Mesodermal cell (in vitro differentiated cells): ENCODE measurements at regions not wholly inside any gene's neighbourhood (a gene's known extent, or its start where the extent isn't known, plus 50 kb on each side); places are given as distances from the start of the nearest gene placed in this dataset.

Experiments used
- H3K27ac ChIP-seq: 2 replicates; pipeline ENCODE4 v1.7.0; 2013; ENCODE audit warnings: mild to moderate bottlenecking, low read depth, low read length, moderate library complexity; ENCODE audit not compliant: severe bottlenecking
- H3K36me3 ChIP-seq: 2 replicates; pipeline ENCODE4 v1.7.1; 2013; ENCODE audit warnings: mild to moderate bottlenecking, low read length, moderate library complexity; ENCODE audit not compliant: control insufficient read depth, insufficient read depth
- H3K4me1 ChIP-seq: one replicate; pipeline ENCODE4 v1.7.1; 2013; ENCODE audit warnings: mild to moderate bottlenecking, low read length; ENCODE audit not compliant: insufficient read depth, control insufficient read depth, poor library complexity, severe bottlenecking
- H3K4me3 ChIP-seq: 2 replicates; pipeline ENCODE4 v1.7.0; 2013; ENCODE audit warnings: low read length, control low read depth, mild to moderate bottlenecking; ENCODE audit not compliant: insufficient read depth, poor library complexity, severe bottlenecking; ENCODE audit errors: extremely low read depth
- H3K9me3 ChIP-seq: 2 replicates; pipeline ENCODE4 v1.7.1; 2013; ENCODE audit warnings: mild to moderate bottlenecking, low read length, moderate library complexity; ENCODE audit not compliant: control insufficient read depth
- WGBS, 2 experiments: methylation state at CpG; one replicate each; pipeline ENCODE4 v1.1.5; 2013; ENCODE audit warnings: missing lambda C conversion rate in 2 of 2; ENCODE audit not compliant: insufficient coverage in 2 of 2; 5-methylcytosine and 5-hydroxymethylcytosine counted together

GRCh38 chr22:48691431-48691851 lies 1136.2 kb downstream of the BRD1 start:
- Histone ChIP-seq H3K4me1 (no peaks in the 10 kb centered on the region), H3K27ac (no peak overlapping the region), H3K9me3 (no peaks in the 10 kb centered on the region), H3K4me3 (no peak overlapping the region), H3K36me3 (no peaks in the 10 kb centered on the region)
- WGBS, 2 experiments, result 95 to 98% methylated on average over 21 of the region's 21 CpGs

- Histone ChIP-seq H3K4me1 (no peaks in the 10 kb centered on the region), H3K27ac (no peak overlapping the region), H3K9me3 (no peaks in the 10 kb centered on the region), H3K4me3 (no peak overlapping the region), H3K36me3 (no peaks in the 10 kb centered on the region)
- WGBS, 2 experiments, result 84 to 86% methylated on average over 19 to 24 of the region's 24 CpGs
Observed at GRCh38 chr22:48690583-48691317, 1136.9 kb downstream of the BRD1 start.

- Histone ChIP-seq H3K36me3 (no peaks in the 10 kb centered on the region), H3K27ac (no peak overlapping the region), H3K4me1 (no peaks in the 10 kb centered on the region), H3K4me3 (no peak overlapping the region), H3K9me3 (no peaks in the 10 kb centered on the region)
- WGBS, 2 experiments, result 93 to 94% methylated on average over 15 to 17 of the region's 18 CpGs
Observed at GRCh38 chr22:48689206-48689605, 1138.5 kb downstream of the BRD1 start.

- no peaks in the 10 kb centered on the region for H3K9me3 ChIP-seq
- no peak overlapping the region for H3K27ac ChIP-seq
- H3K36me3 ChIP-seq, result no peaks in the 10 kb centered on the region
- H3K4me3 ChIP-seq, result no peak overlapping the region
- no peaks in the 10 kb centered on the region for H3K4me1 ChIP-seq
- WGBS, 2 experiments, result 70 to 93% methylated on average over 2 to 4 of the region's 4 CpGs
Observed at GRCh38 chr22:48688366-48688765, 1139.3 kb downstream of the BRD1 start.

GRCh38 chr22:48687606-48688005 lies 1140.1 kb downstream of the BRD1 start:
- 95 to 100% methylated on average over 3 of the region's 6 CpGs for WGBS, 2 experiments
- Histone ChIP-seq H3K9me3 (no peaks in the 10 kb centered on the region), H3K36me3 (no peaks in the 10 kb centered on the region), H3K4me3 (no peak overlapping the region), H3K27ac (no peak overlapping the region), H3K4me1 (no peaks in the 10 kb centered on the region)

GRCh38 chr22:48686694-48687302 lies 1140.9 kb downstream of the BRD1 start:
- no peak overlapping the region for H3K4me3 ChIP-seq
- no peak overlapping the region for H3K27ac ChIP-seq
- no peaks in the 10 kb centered on the region for H3K36me3 ChIP-seq
- H3K4me1 ChIP-seq, result no peaks in the 10 kb centered on the region
- 83 to 93% methylated on average over 2 of the region's 2 CpGs for WGBS, 2 experiments
- no peaks in the 10 kb centered on the region for H3K9me3 ChIP-seq

- WGBS, 2 experiments, result 88 to 91% methylated on average over 10 to 17 of the region's 17 CpGs
- Histone ChIP-seq H3K36me3 (no peaks in the 10 kb centered on the region), H3K4me3 (no peak overlapping the region), H3K27ac (no peak overlapping the region), H3K9me3 (no peaks in the 10 kb centered on the region), H3K4me1 (no peaks in the 10 kb centered on the region)
Observed at GRCh38 chr22:48685767-48686166, 1141.9 kb downstream of the BRD1 start.

- Histone ChIP-seq H3K27ac (no peak overlapping the region), H3K4me3 (no peak overlapping the region), H3K4me1 (no peaks in the 10 kb centered on the region), H3K9me3 (no peaks in the 10 kb centered on the region), H3K36me3 (no peaks in the 10 kb centered on the region)
- 84 to 92% methylated on average over 9 of the region's 9 CpGs for WGBS, 2 experiments
Observed at GRCh38 chr22:48683640-48684039, 1144.0 kb downstream of the BRD1 start.

GRCh38 chr22:48682504-48682903 lies 1145.2 kb downstream of the BRD1 start:
- Histone ChIP-seq H3K9me3 (no peaks in the 10 kb centered on the region), H3K27ac (no peak overlapping the region), H3K4me1 (no peaks in the 10 kb centered on the region), H3K4me3 (no peak overlapping the region), H3K36me3 (no peaks in the 10 kb centered on the region)
- WGBS, 2 experiments, result 89 to 93% methylated on average over 8 to 9 of the region's 11 CpGs

- no peak overlapping the region for H3K27ac ChIP-seq
- no peak overlapping the region for H3K4me3 ChIP-seq
- no peaks in the 10 kb centered on the region for H3K36me3 ChIP-seq
- H3K9me3 ChIP-seq, result no peaks in the 10 kb centered on the region
- H3K4me1 ChIP-seq, result no peaks in the 10 kb centered on the region
- 77% methylated on average over 10 to 11 of the region's 11 CpGs for WGBS, 2 experiments
Observed at GRCh38 chr22:48680601-48681000, 1147.1 kb downstream of the BRD1 start.
